Panc1 (cell line): ENCODE measurements at regions not wholly inside any gene's neighbourhood (a gene's known extent, or its start where the extent isn't known, plus 50 kb on each side); places are given as distances from the start of the nearest gene placed in this dataset.

Experiments used
- CTCF ChIP-seq: fragments of 450-650 bp; IDR thresholded peaks from 2 replicates; pipeline ENCODE4 v1.5.1; 2017; ENCODE audit warnings: mild to moderate bottlenecking
- POLR2AphosphoS5 ChIP-seq: IDR thresholded peaks from 2 replicates; pipeline ENCODE4 v1.6.1; 2012; ENCODE audit warnings: mild to moderate bottlenecking, low read depth, low read length, moderate library complexity
- TCF7L2 ChIP-seq: IDR thresholded peaks from 2 replicates; pipeline ENCODE4 v1.6.1; 2011; ENCODE audit warnings: mild to moderate bottlenecking, low read depth, low read length, inconsistent platforms

- TF ChIP-seq CTCF (no peak), POLR2AphosphoS5 (no peak), TCF7L2 (no peak)
Observed at GRCh38 chr20:53880108-53880641, 190.2 kb downstream of the BCAS1 start.
